Endodermal cell (in vitro differentiated cells): ENCODE measurements at regions not wholly inside any gene's neighbourhood (a gene's known extent, or its start where the extent isn't known, plus 50 kb on each side); places are given as distances from the start of the nearest gene placed in this dataset.

Source experiments
- DNase-seq: peaks from one replicate; pipeline ENCODE4 v3.0.0-alpha.2; 2017
- H3K27ac ChIP-seq: 2 replicates; pipeline ENCODE4 v1.5.1; 2013; ENCODE audit warnings: mild to moderate bottlenecking, low read depth, low read length, moderate library complexity
- H3K27me3 ChIP-seq: 2 replicates; pipeline ENCODE4 v1.6.1; 2013; ENCODE audit warnings: mild to moderate bottlenecking, low read length, moderate library complexity; ENCODE audit not compliant: insufficient read depth, control insufficient read depth, poor library complexity, severe bottlenecking
- H3K36me3 ChIP-seq: 2 replicates; pipeline ENCODE4 v1.7.0; 2013; ENCODE audit warnings: mild to moderate bottlenecking, low read length, moderate library complexity; ENCODE audit not compliant: control insufficient read depth, insufficient read depth
- H3K4me1 ChIP-seq: one replicate; pipeline ENCODE4 v1.7.0; 2013; ENCODE audit warnings: low read length; ENCODE audit not compliant: control insufficient read depth, insufficient read depth
- H3K4me3 ChIP-seq: 2 replicates; pipeline ENCODE4 v1.5.1; 2013; ENCODE audit warnings: mild to moderate bottlenecking, low read length, moderate library complexity
- H3K9ac ChIP-seq: 2 replicates; pipeline ENCODE4 v1.6.1; 2013; ENCODE audit warnings: mild to moderate bottlenecking, low read length, moderate library complexity; ENCODE audit not compliant: poor library complexity, severe bottlenecking; ENCODE audit errors: extremely low read depth
- H3K9me3 ChIP-seq: 2 replicates; pipeline ENCODE4 v1.6.1; 2013; ENCODE audit warnings: mild to moderate bottlenecking, low read length, moderate library complexity; ENCODE audit not compliant: control insufficient read depth
- H3K27ac Mint-ChIP-seq: 2 replicates; pipeline ENCODE4 v1.8.0; 2020; ENCODE audit warnings: mixed read lengths
- H3K27me3 Mint-ChIP-seq: 2 replicates; pipeline ENCODE4 v1.8.0; 2021; ENCODE audit warnings: mild to moderate bottlenecking, mixed read lengths; ENCODE audit not compliant: insufficient read depth
- H3K36me3 Mint-ChIP-seq: 2 replicates; pipeline ENCODE4 v1.8.0; 2020; ENCODE audit warnings: low read depth, mixed read lengths
- H3K4me1 Mint-ChIP-seq: 2 replicates; pipeline ENCODE4 v1.8.0; 2020; ENCODE audit warnings: mixed read lengths
- H3K4me3 Mint-ChIP-seq: 2 replicates; pipeline ENCODE4 v1.8.0; 2020; ENCODE audit warnings: mild to moderate bottlenecking, moderate library complexity, mixed read lengths
- H3K9me3 Mint-ChIP-seq: 2 replicates; pipeline ENCODE4 v1.8.0; 2020; ENCODE audit warnings: mild to moderate bottlenecking, mixed read lengths
- CTCF ChIP-seq: fragments of 200-600 bp; sonication (generic); conservative IDR thresholded peaks from 2 replicates; pipeline ENCODE4 v1.5.0; 2021; ENCODE audit warnings: antibody characterized with exemption, mild to moderate bottlenecking
- whole genome bisulfite sequencing, 2 experiments: methylation state at CpG; one replicate each; pipeline versions ENCODE4 v1.1.5 to v1.1.7; 2013; ENCODE audit warnings: missing lambda C conversion rate in 2 of 2, mixed read lengths in 1 of 2; ENCODE audit not compliant: insufficient coverage in 1 of 2, insufficient read length in 1 of 2; 5-methylcytosine and 5-hydroxymethylcytosine counted together

GRCh38 chrX:43552156-43552555 lies 103.9 kb upstream of the MAOA start:
- Mint-ChIP-seq H3K27me3 (no peaks in the 10 kb centered on the region), H3K27ac (peak overlapping the region; percentile 89), H3K4me1 (peaks cover 43% of the 10 kb centered on the region), H3K9me3 (peaks cover 8% of the 10 kb centered on the region), H3K36me3 (no peaks in the 10 kb centered on the region), H3K4me3 (peak overlapping the region; percentile 27)
- 51% methylated on average over 2 of the region's 2 CpGs; no CpG with 5 or more reads in 1 of the 2 experiments for WGBS, 2 experiments
- H3K36me3 ChIP-seq: no peaks in the 10 kb centered on the region
- H3K4me1 ChIP-seq: peaks cover 3% of the 10 kb centered on the region
- no peaks in the 10 kb centered on the region for H3K27me3 ChIP-seq
- no peak overlapping the region for H3K27ac ChIP-seq
- no peak for TF ChIP-seq CTCF
- DNase-seq: no peak
- peaks cover 4% of the 10 kb centered on the region for H3K9me3 ChIP-seq
- no peak overlapping the region for H3K4me3 ChIP-seq
- no peak overlapping the region for H3K9ac ChIP-seq

GRCh38 chrX:43552703-43553102 lies 103.4 kb upstream of the MAOA start:
- Mint-ChIP-seq H3K27me3 (no peaks in the 10 kb centered on the region), H3K4me3 (no peak overlapping the region), H3K27ac (no peak overlapping the region), H3K36me3 (no peaks in the 10 kb centered on the region), H3K4me1 (peaks cover 48% of the 10 kb centered on the region), H3K9me3 (peaks cover 8% of the 10 kb centered on the region)
- Histone ChIP-seq H3K4me3 (no peak overlapping the region), H3K9ac (no peak overlapping the region), H3K4me1 (peaks cover 3% of the 10 kb centered on the region), H3K27ac (no peak overlapping the region), H3K9me3 (peaks cover 4% of the 10 kb centered on the region), H3K27me3 (no peaks in the 10 kb centered on the region), H3K36me3 (no peaks in the 10 kb centered on the region)
- WGBS, 2 experiments: 92% methylated on average over 3 of the region's 4 CpGs; no CpG with 5 or more reads in 1 of the 2 experiments
- no peak for TF ChIP-seq CTCF
- DNase-seq: no peak

- Histone ChIP-seq H3K27me3 (no peaks in the 10 kb centered on the region), H3K27ac (no peak overlapping the region), H3K4me3 (no peak overlapping the region), H3K9ac (no peak overlapping the region), H3K36me3 (no peaks in the 10 kb centered on the region), H3K4me1 (peaks cover 3% of the 10 kb centered on the region), H3K9me3 (peaks cover 4% of the 10 kb centered on the region)
- Mint-ChIP-seq H3K36me3 (no peaks in the 10 kb centered on the region), H3K9me3 (peaks cover 6% of the 10 kb centered on the region), H3K4me3 (no peak overlapping the region), H3K27ac (no peak overlapping the region), H3K27me3 (no peaks in the 10 kb centered on the region), H3K4me1 (peaks cover 48% of the 10 kb centered on the region)
- TF ChIP-seq CTCF: no peak
- DNase-seq: no peak
- WGBS, 2 experiments: 67 to 92% methylated on average over 2 to 5 of the region's 5 CpGs
These were observed 102.8 kb upstream of the MAOA start for GRCh38 chrX:43553257-43553656.
